ENCODE measurements at regions not wholly inside any gene's neighbourhood (a gene's known extent, or its start where the extent isn't known, plus 50 kb on each side); places are given as distances from the start of the nearest gene placed in this dataset.

GRCh38 chr2:56754066-56754615, 570.4 kb downstream of the CCDC85A start:
- Mint-ChIP-seq H3K27me3 (ENCODE audit: low read depth) (peaks cover 24% of the 10 kb centered on the region), H3K27ac (no peak overlapping the region), H3K4me1 (no peaks in the 10 kb centered on the region), H3K9me3 (no peaks in the 10 kb centered on the region), H3K36me3 (ENCODE audit: insufficient read depth in 1 of 3, low read depth in 3 of 3) (no peaks in the 10 kb centered on the region), H3K4me3 (no peak overlapping the region)
- Histone ChIP-seq H2BK15ac (ENCODE audit: low read depth, low read length) (no peak overlapping the region), H4K8ac (replicated peaks; ENCODE audit: insufficient read length, low read depth, low read length) (no peak overlapping the region), H2AFZ (ENCODE audit: low read length) (no peak overlapping the region), H3K79me1 (ENCODE audit: insufficient read depth, low read depth, low read length, poor library complexity, severe bottlenecking) (no peaks in the 10 kb centered on the region), H2BK12ac (ENCODE audit: insufficient read length, low read depth, low read length) (no peak overlapping the region), H2BK20ac (ENCODE audit: low read depth, low read length, poor library complexity, severe bottlenecking) (no peak overlapping the region), H2BK5ac (ENCODE audit: insufficient read length, low read length) (no peak overlapping the region), H3K79me2 (ENCODE audit: insufficient read depth, low read length) (no peaks in the 10 kb centered on the region), H3K4me1 (ENCODE audit: insufficient read depth, low read length) (no peaks in the 10 kb centered on the region), H3K9me3 (ENCODE audit: control insufficient read depth, low read depth, low read length) (no peaks in the 10 kb centered on the region), H2BK120ac (ENCODE audit: low read depth, low read length, poor library complexity, severe bottlenecking) (no peak overlapping the region), H3K18ac (ENCODE audit: insufficient read length, low read depth, low read length) (no peak overlapping the region), H4K5ac (ENCODE audit: insufficient read length, low read depth, low read length) (no peak overlapping the region), H3T11ph (ENCODE audit: low read length) (no peak overlapping the region), H3K27ac (ENCODE audit: insufficient read length, low read depth, low read length) (no peak overlapping the region), H3K14ac (ENCODE audit: insufficient read depth, low read length) (no peak overlapping the region), H3K9ac (ENCODE audit: extremely low read depth, insufficient read length, low read length) (no peak overlapping the region), H2AK5ac (ENCODE audit: insufficient read length, low read length) (no peak overlapping the region), H3K4ac (ENCODE audit: low read depth, low read length) (no peak overlapping the region), H3K23me2 (ENCODE audit: insufficient read length, low read depth, low read length, poor library complexity, severe bottlenecking) (no peaks in the 10 kb centered on the region), H4K91ac (ENCODE audit: insufficient read length, low read depth, low read length) (no peak overlapping the region), H4K20me1 (ENCODE audit: control insufficient read depth, insufficient read depth, insufficient read length) (no peaks in the 10 kb centered on the region), H3K4me2 (ENCODE audit: insufficient read depth, insufficient read length, low read length) (no peak overlapping the region), H3K56ac (ENCODE audit: insufficient read length, low read depth, low read length) (no peak overlapping the region), H3K23ac (ENCODE audit: insufficient read length, low read depth, low read length) (no peak overlapping the region), H3K27me3 (ENCODE audit: insufficient read depth, low read length) (no peaks in the 10 kb centered on the region)
- WGBS (ENCODE audit: extremely low coverage, insufficient read length, low lambda C conversion rate), result no CpG with 5 or more reads among the region's 10 CpGs
- TF ChIP-seq CTCF (conservative IDR thresholded peaks at IDR 0.05), result no peak
- DNase-seq, result no peak

Measured in H9 (cell line).